ENCODE measurements at regions not wholly inside any gene's neighbourhood (a gene's known extent, or its start where the extent isn't known, plus 50 kb on each side); places are given as distances from the start of the nearest gene placed in this dataset.

DNA sequence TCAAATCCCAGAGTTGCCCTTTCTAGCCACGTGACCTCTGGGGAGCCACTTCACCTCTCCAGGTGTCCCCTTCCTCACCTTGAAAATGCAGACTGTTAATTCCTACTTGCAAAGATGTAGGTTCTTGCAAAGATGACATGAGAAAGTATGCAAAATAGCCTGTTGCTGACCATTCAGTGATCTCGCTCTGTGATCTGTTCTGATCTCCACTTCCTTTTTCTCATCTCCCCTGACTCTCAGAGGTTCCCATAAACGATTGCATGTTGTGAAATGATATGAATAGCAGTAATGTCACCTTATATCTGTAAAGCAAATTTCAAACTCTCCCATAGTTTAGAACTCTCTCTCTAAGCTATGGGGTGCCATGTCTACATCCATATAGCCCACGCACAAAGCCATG lies 182.3 kb downstream of the TMEM132E start:
- Mint-ChIP-seq H3K27ac (no peak overlapping the region), H3K36me3 (no peaks in the 10 kb centered on the region), H3K4me3 (no peak overlapping the region), H3K4me1 (no peaks in the 10 kb centered on the region), H3K9me3 (no peaks in the 10 kb centered on the region), H3K27me3 (ENCODE audit: low read depth) (peaks cover 45% of the 10 kb centered on the region)
- DNase-seq (ENCODE audit: low spot score in 2 of 2, unreplicated experiment in 2 of 2), result no peak
- TF ChIP-seq, protein P1, sequence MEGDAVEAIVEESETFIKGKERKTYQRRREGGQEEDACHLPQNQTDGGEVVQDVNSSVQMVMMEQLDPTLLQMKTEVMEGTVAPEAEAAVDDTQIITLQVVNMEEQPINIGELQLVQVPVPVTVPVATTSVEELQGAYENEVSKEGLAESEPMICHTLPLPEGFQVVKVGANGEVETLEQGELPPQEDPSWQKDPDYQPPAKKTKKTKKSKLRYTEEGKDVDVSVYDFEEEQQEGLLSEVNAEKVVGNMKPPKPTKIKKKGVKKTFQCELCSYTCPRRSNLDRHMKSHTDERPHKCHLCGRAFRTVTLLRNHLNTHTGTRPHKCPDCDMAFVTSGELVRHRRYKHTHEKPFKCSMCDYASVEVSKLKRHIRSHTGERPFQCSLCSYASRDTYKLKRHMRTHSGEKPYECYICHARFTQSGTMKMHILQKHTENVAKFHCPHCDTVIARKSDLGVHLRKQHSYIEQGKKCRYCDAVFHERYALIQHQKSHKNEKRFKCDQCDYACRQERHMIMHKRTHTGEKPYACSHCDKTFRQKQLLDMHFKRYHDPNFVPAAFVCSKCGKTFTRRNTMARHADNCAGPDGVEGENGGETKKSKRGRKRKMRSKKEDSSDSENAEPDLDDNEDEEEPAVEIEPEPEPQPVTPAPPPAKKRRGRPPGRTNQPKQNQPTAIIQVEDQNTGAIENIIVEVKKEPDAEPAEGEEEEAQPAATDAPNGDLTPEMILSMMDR (IDR thresholded peaks at IDR 0.05; ENCODE audit: unreplicated experiment), result no peak

DNA sequence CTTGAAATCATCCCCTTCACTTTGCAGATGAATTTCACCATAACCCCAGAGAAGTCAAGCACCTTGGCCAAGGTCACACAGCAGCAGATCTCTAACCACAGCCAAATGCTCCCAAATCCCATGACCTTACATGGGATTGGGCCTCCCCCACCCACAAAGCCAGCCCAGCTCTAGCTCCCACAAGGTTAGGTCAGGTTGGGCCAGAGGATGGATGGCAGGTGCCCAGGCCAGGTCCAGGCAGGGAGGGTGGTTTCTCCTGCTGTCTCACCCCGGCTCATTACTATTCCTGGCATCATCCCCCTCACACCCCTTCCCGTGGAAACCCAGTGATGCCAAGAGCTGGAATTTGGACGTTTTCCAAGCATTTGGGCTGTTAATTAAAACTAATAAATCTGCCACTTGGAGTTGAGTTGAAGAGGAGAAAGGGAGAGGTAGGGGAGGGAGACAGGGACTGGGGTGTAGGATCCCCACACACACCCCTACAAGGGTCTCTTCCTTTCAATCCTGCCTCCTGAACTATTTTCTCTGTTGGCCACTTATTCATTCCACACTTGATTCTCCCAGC lies 181.6 kb downstream of the TMEM132E start:
- TF ChIP-seq, protein P1 (IDR thresholded peaks at IDR 0.05; ENCODE audit: unreplicated experiment), result no peak
- Mint-ChIP-seq H3K36me3 (no peaks in the 10 kb centered on the region), H3K4me1 (no peaks in the 10 kb centered on the region), H3K9me3 (no peaks in the 10 kb centered on the region), H3K4me3 (no peak overlapping the region), H3K27ac (no peak overlapping the region), H3K27me3 (ENCODE audit: low read depth) (peaks cover 44% of the 10 kb centered on the region)
- no peak for DNase-seq (ENCODE audit: low spot score in 2 of 2, unreplicated experiment in 2 of 2)

DNA sequence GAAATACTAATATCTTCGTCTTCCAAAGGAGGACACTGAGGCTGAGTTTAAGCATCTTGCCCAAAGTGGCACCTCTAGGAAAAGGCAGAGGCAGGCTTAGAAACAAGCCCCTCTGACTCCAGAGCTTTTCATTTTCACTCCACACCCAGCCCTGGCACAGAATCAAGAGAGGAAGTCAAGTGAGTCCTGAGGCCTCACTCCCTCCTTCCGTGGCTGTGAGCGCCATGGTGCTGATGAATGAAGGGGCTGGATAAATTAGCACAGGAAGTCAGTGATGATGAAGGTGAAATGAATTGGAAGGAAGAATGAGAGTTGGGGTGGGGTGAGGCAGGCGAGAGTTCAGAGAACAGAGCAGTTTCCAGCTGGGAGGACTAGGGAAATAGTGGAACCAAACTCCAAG lies 179.3 kb downstream of the TMEM132E start:
- Mint-ChIP-seq H3K27ac (no peak overlapping the region), H3K9me3 (no peaks in the 10 kb centered on the region), H3K4me1 (no peaks in the 10 kb centered on the region), H3K27me3 (ENCODE audit: low read depth) (peaks cover 47% of the 10 kb centered on the region), H3K4me3 (no peak overlapping the region), H3K36me3 (no peaks in the 10 kb centered on the region)
- DNase-seq (ENCODE audit: low spot score in 2 of 2, unreplicated experiment in 2 of 2), result no peak
- TF ChIP-seq, protein P1 (IDR thresholded peaks at IDR 0.05; ENCODE audit: unreplicated experiment), result no peak

DNA sequence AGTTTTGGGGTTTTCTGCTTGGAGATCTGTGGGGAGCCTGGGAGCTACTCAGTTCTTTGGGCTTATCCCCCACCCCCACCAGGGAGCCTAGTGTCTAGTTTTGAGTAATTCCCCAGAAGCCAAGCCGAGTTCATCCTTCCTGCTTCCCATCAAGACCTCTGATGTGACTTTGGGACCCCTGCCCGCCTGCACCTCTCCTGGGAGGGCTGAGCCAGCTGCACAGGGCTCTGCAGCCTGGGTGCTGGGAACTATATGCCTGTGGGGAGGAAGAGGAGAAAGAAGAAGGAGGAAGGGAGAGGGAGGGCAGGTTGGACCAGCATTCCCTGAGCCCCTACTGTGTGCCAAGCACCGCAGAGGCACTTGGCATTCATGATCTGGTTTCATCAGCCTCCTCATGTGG lies 178.9 kb downstream of the TMEM132E start:
- Mint-ChIP-seq H3K27me3 (ENCODE audit: low read depth) (peaks cover 47% of the 10 kb centered on the region), H3K27ac (no peak overlapping the region), H3K36me3 (no peaks in the 10 kb centered on the region), H3K9me3 (no peaks in the 10 kb centered on the region), H3K4me1 (no peaks in the 10 kb centered on the region), H3K4me3 (no peak overlapping the region)
- TF ChIP-seq, protein P1 (IDR thresholded peaks at IDR 0.05; ENCODE audit: unreplicated experiment), result no peak
- no peak for DNase-seq (ENCODE audit: low spot score in 2 of 2, unreplicated experiment in 2 of 2)

DNA sequence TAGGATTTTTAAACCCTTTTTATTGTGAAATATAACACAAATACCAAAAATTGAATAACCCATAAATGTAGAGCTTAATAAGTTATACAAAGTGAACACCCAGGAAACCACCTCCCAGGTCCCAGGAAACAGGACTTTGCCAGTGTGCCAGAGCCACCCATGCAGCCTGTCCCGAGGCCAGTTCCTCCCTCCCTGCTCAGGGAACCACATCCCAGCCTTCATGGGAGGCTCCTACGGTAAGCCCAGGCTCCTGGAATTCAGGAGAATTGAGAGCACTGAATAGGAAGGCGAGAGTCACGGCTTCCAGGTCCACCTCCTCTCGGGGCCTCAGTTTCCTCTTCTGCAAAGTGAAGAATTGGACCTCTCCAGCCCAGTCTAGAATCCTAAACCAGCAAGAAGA lies 178.2 kb downstream of the TMEM132E start:
- Mint-ChIP-seq H3K9me3 (no peaks in the 10 kb centered on the region), H3K27ac (no peak overlapping the region), H3K36me3 (no peaks in the 10 kb centered on the region), H3K27me3 (ENCODE audit: low read depth) (peaks cover 46% of the 10 kb centered on the region), H3K4me3 (no peak overlapping the region), H3K4me1 (no peaks in the 10 kb centered on the region)
- TF ChIP-seq, protein P1 (IDR thresholded peaks at IDR 0.05; ENCODE audit: unreplicated experiment), result no peak
- DNase-seq (ENCODE audit: low spot score in 2 of 2, unreplicated experiment in 2 of 2), result no peak

DNA sequence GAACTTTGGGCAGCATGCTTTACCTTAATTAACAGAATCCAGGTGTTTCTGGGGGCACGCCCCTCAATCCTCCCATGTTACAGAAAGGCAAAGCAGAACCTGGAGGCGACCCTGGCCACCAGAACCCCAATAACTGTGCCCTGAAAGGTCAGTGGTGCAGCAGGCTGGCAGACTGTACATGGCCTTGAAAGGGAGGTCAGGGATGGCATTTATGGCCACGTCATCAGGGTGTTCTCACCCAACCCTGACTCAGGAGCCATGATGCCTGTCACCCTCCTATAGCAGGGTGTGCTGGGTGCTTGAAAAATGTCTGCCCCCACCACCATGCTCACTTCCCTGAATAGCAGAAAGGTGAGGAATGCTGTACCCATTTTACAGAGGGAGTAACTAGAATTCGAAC lies 177.7 kb downstream of the TMEM132E start:
- TF ChIP-seq, protein P1 (IDR thresholded peaks at IDR 0.05; ENCODE audit: unreplicated experiment), result no peak
- Mint-ChIP-seq H3K4me1 (no peaks in the 10 kb centered on the region), H3K4me3 (no peak overlapping the region), H3K9me3 (no peaks in the 10 kb centered on the region), H3K27ac (no peak overlapping the region), H3K27me3 (ENCODE audit: low read depth) (peaks cover 49% of the 10 kb centered on the region), H3K36me3 (no peaks in the 10 kb centered on the region)
- no peak for DNase-seq (ENCODE audit: low spot score in 2 of 2, unreplicated experiment in 2 of 2)
